T-helper 1 cell treated with Interleukin-12 subunit alpha and Interleukin-12 subunit beta and Interleukin-4 antibody, amounts not matched to agents 30 μg/mL and 1 μg/mL, for 36 hours (primary cell): ENCODE measurements at regions not wholly inside any gene's neighbourhood (a gene's known extent, or its start where the extent isn't known, plus 50 kb on each side); places are given as distances from the start of the nearest gene placed in this dataset.
"Not testable (repeated sequence)": the region's sequence is repeated elsewhere in the genome, so short reads cannot be mapped to it uniquely, and the experiment has no call there.

Experiments
- H3K27ac Mint-ChIP-seq: one replicate; pipeline ENCODE4 v1.8.0; 2021; ENCODE audit warnings: mild to moderate bottlenecking, mixed read lengths
- H3K27me3 Mint-ChIP-seq: one replicate; pipeline ENCODE4 v1.8.0; 2021; ENCODE audit warnings: low read depth, mixed read lengths
- H3K36me3 Mint-ChIP-seq: one replicate; pipeline ENCODE4 v1.8.0; 2021; ENCODE audit warnings: low read depth, mixed read lengths
- H3K4me1 Mint-ChIP-seq: one replicate; pipeline ENCODE4 v1.8.0; 2021; ENCODE audit warnings: low read depth, mixed read lengths
- H3K4me3 Mint-ChIP-seq: one replicate; pipeline ENCODE4 v1.8.0; 2021; ENCODE audit warnings: mild to moderate bottlenecking, moderate library complexity, mixed read lengths
- H3K9me3 Mint-ChIP-seq: one replicate; pipeline ENCODE4 v1.8.0; 2021; ENCODE audit warnings: mixed read lengths

DNA sequence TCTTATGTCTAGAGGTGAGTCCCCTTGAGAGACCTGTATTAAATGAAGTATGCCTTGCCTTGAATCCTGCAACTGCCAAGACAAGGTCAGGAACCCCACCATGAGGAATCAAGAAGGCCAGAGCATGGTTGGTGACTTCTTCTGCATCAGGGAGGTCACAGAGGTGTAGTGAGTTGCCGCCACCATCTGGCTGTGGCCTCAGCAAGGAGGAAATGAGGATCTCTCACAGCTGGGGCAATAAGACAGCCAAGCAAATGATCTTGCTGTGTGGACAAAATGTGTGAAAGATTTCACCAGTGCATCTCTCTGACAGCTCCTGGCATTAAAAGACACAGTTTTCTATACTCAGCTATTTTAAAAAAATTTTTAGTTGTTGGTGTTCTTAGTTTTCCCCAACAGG, 611.0 kb downstream of the DOK5 start:
- H3K4me1 Mint-ChIP-seq: no peaks in the 10 kb centered on the region
- H3K27me3 Mint-ChIP-seq: no peaks in the 10 kb centered on the region
- no peak overlapping the region for H3K4me3 Mint-ChIP-seq
- peaks cover 16% of the 10 kb centered on the region for H3K9me3 Mint-ChIP-seq
- H3K36me3 Mint-ChIP-seq: no peaks in the 10 kb centered on the region
- H3K27ac Mint-ChIP-seq: no peak overlapping the region

DNA sequence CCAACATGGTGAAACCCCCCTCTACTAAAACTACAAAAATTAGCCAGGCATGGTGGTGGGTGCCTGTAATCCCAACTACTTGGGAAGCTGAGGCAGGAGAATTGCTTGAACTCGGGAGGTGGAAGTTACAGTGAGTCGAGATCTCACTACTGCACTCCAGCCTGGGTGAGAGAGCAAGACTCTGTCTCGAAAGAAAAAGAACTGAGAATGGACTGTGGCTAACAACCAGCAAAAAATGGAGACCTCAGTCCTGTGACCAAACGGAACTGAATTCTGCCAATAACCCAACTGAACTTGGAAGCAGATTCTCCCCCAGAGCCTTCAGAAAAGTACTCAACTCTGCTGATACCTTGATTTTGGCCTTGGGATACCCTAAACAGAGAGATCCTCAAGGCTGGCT, 604.5 kb downstream of the DOK5 start:
- peaks cover 12% of the 10 kb centered on the region for H3K9me3 Mint-ChIP-seq
- H3K27ac Mint-ChIP-seq: no peak overlapping the region
- H3K4me1 Mint-ChIP-seq: no peaks in the 10 kb centered on the region
- no peak overlapping the region for H3K4me3 Mint-ChIP-seq
- H3K36me3 Mint-ChIP-seq: no peaks in the 10 kb centered on the region
- H3K27me3 Mint-ChIP-seq: no peaks in the 10 kb centered on the region

DNA sequence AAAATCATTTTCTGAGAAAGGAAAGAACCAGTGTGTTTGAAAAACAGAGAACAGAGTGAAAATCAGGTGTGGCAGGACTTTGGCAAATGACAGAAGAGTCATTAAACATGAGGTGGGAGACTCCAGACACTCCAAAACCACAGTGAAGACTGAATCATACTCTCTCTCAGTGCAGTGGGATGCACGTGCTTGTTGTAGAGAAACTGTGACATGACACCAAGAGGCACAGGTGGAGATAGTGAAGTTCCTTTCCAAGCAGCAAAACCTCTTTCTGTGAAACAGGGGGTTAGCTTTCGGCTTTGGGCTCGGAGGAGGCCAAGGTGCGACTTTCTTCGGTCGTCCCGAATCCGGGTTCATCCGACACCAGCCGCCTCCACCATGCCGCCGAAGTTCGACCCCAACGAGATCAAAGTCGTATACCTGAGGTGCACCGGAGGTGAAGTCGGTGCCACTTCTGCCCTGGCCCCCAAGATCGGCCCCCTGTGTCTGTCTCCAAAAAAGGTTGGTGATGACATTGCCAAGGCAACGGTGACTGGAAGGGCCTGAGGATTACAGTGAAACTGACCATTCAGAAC, 599.0 kb downstream of the DOK5 start:
- H3K9me3 Mint-ChIP-seq: peaks cover 20% of the 10 kb centered on the region
- not testable (repeated sequence) for H3K4me3 Mint-ChIP-seq, H3K27me3 Mint-ChIP-seq

DNA sequence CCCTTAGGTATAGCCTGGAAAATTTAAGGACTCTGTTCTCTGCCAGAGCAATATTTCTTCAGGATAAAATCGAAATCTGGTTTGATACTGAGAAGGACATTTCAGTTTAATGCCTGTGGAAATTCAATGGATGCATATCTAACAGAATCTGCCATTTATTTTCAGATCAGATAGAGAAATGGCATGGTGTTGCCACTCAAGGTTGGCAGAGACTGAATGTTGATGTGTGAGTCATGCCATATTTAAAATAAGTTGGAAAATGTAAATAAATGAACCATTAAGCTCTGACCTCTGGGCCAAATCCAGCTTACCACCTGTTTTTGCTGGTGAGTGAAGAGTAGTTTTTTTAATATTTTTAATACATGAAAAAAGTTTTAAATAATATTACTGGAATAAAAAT, 594.6 kb downstream of the DOK5 start:
- Mint-ChIP-seq H3K36me3 (no peaks in the 10 kb centered on the region), H3K4me3 (no peak overlapping the region), H3K27ac (no peak overlapping the region), H3K4me1 (no peaks in the 10 kb centered on the region), H3K27me3 (no peaks in the 10 kb centered on the region), H3K9me3 (peaks cover 36% of the 10 kb centered on the region)

More for the DNA sequence above, 599.0 kb downstream of the DOK5 start:
- not testable (repeated sequence) for H3K36me3 Mint-ChIP-seq, H3K4me1 Mint-ChIP-seq, H3K27ac Mint-ChIP-seq

DNA sequence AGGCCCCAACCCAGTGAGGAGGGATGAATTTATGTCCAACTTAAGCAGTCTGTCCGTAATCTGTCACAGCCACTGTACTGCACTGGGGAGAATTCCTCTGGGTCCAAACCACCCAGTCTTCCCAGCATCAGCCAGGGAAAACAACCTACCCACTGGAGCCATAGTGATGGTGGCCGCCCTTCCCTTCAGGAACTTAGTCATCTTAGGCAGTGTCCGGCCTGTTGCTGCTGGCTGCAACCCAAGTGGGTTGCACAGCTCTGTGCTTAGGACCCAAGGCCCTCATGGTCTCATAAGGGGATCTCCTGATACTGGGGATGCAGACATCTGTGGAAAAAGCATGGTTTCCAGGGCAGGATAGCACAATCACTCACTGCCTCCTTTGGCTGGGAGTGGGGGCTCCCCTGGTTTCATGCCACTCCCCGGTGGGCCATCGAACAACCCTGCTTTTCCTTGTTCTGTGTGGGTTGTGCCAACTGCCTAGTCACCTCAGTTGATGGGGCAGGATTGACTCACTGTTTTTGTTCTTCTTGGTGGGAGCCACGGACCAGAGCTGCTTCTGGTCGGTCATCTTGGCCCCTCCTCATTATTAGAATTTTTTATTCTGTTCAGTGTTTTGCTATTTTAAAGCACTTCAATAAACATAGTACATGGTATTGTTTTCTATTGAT, 591.9 kb downstream of the DOK5 start:
- H3K36me3 Mint-ChIP-seq: peaks cover 1% of the 10 kb centered on the region
- H3K9me3 Mint-ChIP-seq: peaks cover 41% of the 10 kb centered on the region
- no peaks in the 10 kb centered on the region for H3K4me1 Mint-ChIP-seq
- no peaks in the 10 kb centered on the region for H3K27me3 Mint-ChIP-seq
- H3K27ac Mint-ChIP-seq: no peak overlapping the region
- H3K4me3 Mint-ChIP-seq: no peak overlapping the region

DNA sequence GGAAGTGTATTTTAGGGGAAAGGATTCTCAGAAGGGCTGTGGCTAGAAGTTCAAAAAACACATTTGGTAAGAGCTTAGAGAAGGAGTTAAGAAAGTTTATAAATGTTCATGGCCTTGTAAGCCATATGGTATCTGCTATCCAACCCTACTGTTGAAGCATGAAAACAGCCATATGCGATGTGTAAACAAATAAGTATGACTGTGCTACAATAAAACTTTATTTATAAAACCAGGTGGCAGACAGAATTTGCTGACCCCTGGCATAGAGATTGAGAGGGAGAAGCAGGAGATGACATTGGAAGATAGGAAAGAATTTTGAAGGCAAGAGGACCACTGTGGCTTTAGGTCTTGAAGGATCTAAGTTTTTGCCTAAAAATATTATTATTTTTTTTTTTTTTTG, 583.5 kb downstream of the DOK5 start:
- H3K9me3 Mint-ChIP-seq: peaks cover 11% of the 10 kb centered on the region
- no peak overlapping the region for H3K27ac Mint-ChIP-seq
- no peaks in the 10 kb centered on the region for H3K4me1 Mint-ChIP-seq
- H3K27me3 Mint-ChIP-seq: no peaks in the 10 kb centered on the region
- no peaks in the 10 kb centered on the region for H3K36me3 Mint-ChIP-seq
- H3K4me3 Mint-ChIP-seq: no peak overlapping the region

DNA sequence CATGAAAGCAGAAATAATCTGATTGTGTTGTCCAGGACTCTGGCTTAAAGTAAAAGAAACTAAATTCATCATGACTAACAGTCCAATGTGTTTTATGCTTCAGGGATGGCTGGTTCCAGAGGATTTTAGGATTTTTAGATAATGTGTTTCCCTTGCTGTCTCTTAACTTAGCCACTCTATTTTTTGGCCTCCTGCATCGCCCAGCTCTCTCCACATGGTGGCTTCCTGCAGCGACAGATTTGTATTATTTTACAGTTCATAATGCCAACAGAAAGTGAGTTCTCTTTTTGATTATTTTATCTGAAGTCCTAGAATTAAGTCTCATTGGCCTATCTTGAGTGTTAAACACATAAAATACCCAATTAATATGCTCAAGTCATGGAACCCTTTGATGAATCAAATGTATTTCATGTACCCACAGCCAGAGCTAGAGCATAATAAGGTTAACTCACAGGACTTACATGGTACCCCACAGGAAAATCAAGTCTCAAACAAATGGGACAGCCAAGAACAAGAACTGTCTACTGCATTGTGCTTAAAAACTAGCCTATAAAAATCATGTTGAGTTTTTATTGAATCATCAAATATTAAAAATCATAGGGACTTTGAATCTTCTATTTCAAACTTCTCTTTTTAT, 582.5 kb downstream of the DOK5 start:
- Mint-ChIP-seq H3K4me3 (no peak overlapping the region), H3K27me3 (no peaks in the 10 kb centered on the region), H3K36me3 (no peaks in the 10 kb centered on the region), H3K4me1 (no peaks in the 10 kb centered on the region), H3K27ac (no peak overlapping the region), H3K9me3 (peaks cover 3% of the 10 kb centered on the region)

DNA sequence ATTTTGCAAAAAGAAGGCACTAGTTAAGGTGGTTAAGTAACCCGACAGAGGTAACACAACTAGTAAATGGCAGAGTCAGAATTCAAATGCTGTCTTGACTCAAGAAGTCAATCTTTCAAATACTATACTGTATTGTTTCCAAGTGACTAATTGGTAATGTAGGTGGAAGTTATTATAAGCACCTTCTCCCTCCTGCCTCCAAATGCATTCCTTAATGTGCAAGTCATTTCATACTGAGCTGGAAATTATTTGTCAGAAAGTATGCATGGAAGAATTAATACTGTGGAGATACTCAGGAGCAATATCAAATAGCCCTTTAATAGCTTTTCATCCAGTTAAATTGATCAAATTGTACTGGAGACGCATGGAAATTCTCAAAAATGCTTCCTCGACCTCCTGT, 579.1 kb downstream of the DOK5 start:
- H3K36me3 Mint-ChIP-seq: no peaks in the 10 kb centered on the region
- H3K27me3 Mint-ChIP-seq: no peaks in the 10 kb centered on the region

DNA sequence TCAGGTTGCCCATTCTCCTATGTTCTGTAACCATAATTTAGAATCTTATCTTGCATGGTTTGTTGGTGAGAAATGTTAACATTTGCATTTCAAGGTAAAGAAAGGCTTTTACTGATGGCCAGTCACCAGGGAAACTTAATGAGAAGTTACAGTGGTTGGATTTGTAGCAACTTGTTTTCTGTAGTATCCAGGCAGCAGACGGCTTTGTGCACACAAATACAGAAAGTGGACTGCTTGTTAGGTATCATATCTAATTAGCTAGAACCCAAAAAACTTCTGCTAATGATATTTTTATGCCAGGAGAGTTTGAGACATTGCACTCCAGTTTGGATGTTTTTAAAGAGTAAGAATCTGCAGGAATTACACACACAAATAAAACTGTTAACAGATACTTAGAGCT, 578.0 kb downstream of the DOK5 start:
- Mint-ChIP-seq H3K4me3 (no peak overlapping the region), H3K36me3 (no peaks in the 10 kb centered on the region), H3K9me3 (peaks cover 7% of the 10 kb centered on the region), H3K4me1 (no peaks in the 10 kb centered on the region), H3K27me3 (no peaks in the 10 kb centered on the region), H3K27ac (no peak overlapping the region)

More for the DNA sequence above, 579.1 kb downstream of the DOK5 start:
- Mint-ChIP-seq H3K9me3 (peaks cover 7% of the 10 kb centered on the region), H3K4me3 (no peak overlapping the region), H3K4me1 (no peaks in the 10 kb centered on the region), H3K27ac (no peak overlapping the region)

DNA sequence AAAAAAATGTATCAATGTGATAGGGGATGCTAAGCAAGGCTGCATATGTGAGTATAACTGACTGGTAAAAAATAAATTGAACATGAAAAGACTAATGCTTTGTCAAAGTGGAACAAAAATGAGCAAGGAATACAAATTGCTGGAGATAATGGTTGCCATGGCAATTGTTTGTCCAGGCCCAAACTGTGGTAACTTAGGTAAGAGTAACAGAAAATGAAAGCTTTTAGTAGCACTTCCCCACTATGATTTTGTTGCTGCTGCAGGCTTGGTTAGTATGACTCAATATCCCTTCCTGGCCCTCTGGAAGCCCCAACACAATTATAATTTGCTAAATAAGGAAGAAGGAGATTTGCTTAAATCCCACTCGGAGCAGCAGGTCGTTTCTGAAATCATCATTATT, 577.1 kb downstream of the DOK5 start:
- no peaks in the 10 kb centered on the region for H3K4me1 Mint-ChIP-seq

DNA sequence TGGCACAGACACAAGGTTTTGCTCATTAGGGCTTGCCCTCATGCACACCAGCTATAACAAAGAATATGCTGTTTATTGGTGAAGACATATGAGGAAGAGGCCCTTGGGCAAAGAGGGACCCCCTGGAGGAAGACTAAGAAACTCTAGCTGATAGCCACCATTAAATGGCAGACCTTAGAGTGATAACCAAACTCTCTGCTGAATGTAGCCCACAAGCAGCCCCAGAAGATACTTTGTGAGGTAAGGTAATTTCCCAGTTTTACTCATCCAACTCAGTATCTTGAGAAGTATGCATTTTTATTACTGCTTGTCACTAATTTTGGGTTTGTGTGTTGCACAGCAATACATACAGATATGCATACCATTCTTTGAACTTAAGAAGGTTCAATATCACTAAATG, 563.3 kb downstream of the DOK5 start:
- Mint-ChIP-seq H3K36me3 (no peaks in the 10 kb centered on the region), H3K9me3 (peaks cover 28% of the 10 kb centered on the region), H3K4me3 (no peak overlapping the region), H3K4me1 (no peaks in the 10 kb centered on the region), H3K27me3 (no peaks in the 10 kb centered on the region), H3K27ac (no peak overlapping the region)

More for the DNA sequence above, 577.1 kb downstream of the DOK5 start:
- Mint-ChIP-seq H3K9me3 (peaks cover 7% of the 10 kb centered on the region), H3K27ac (no peak overlapping the region), H3K4me3 (no peak overlapping the region), H3K27me3 (no peaks in the 10 kb centered on the region), H3K36me3 (no peaks in the 10 kb centered on the region)

DNA sequence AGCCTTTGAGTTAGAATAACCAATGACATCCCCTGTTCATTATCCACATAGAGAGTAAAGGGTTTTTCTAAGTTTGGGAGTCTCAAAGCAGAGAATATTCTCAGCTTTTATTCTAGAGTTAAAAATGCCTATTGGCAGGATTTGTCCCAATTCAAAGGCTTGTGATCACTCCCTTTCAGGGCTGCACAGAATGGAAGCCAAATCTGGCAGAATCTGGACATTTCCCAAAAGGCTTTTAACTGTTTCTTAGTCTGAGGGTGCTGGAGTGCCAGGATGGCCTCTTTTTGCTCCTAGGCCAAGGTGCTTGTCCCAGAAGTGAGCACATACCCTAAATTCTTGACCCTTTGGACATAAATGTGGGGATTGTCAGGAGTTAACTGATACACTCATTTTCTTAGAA, 556.6 kb downstream of the DOK5 start:
- H3K27ac Mint-ChIP-seq: no peak overlapping the region
- peaks cover 17% of the 10 kb centered on the region for H3K9me3 Mint-ChIP-seq
- no peaks in the 10 kb centered on the region for H3K36me3 Mint-ChIP-seq
- H3K27me3 Mint-ChIP-seq: no peaks in the 10 kb centered on the region
- H3K4me3 Mint-ChIP-seq: no peak overlapping the region
- H3K4me1 Mint-ChIP-seq: no peaks in the 10 kb centered on the region

DNA sequence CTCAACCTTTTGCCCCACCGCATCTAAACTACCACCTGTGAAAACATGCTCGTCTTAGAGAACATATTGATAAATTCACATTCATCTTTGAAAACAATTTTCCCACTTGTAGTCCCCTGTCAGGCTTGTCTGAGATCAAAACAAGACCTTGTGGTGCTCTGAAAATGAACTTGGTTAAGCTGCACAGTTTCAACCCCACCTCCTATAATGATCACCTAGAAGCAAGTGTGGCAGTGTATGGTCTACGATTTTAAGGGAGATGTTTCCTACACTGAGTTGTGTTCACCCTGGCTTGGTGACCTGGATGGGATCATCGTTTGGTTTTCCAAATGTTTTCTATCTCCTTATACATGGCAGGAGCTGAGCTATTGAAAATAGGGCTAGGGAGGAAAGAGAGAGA, 539.4 kb downstream of the DOK5 start:
- Mint-ChIP-seq H3K27me3 (no peaks in the 10 kb centered on the region), H3K27ac (no peak overlapping the region), H3K4me1 (no peaks in the 10 kb centered on the region), H3K36me3 (no peaks in the 10 kb centered on the region), H3K9me3 (peaks cover 7% of the 10 kb centered on the region), H3K4me3 (no peak overlapping the region)

DNA sequence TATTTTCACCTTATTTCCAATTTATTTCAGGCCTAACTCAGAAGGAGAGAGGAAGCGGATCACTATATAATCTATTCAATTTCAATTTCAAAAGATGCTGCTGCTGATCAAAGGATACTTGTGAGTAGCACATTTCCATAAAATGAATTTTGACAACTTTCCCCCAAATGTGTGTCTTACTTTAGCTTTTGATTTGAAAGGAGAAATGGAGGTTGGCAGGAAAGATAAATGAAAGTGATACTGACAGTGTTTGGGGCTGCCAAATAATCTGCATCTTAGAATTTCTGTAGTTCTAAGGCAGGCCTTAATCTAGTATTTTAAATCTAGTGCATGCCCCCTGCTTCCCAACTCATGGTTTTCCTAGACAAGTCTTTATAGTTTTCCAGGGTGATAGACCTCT, 535.4 kb downstream of the DOK5 start:
- Mint-ChIP-seq H3K9me3 (peaks cover 7% of the 10 kb centered on the region), H3K27ac (no peak overlapping the region), H3K4me1 (no peaks in the 10 kb centered on the region), H3K36me3 (no peaks in the 10 kb centered on the region), H3K4me3 (no peak overlapping the region), H3K27me3 (no peaks in the 10 kb centered on the region)

DNA sequence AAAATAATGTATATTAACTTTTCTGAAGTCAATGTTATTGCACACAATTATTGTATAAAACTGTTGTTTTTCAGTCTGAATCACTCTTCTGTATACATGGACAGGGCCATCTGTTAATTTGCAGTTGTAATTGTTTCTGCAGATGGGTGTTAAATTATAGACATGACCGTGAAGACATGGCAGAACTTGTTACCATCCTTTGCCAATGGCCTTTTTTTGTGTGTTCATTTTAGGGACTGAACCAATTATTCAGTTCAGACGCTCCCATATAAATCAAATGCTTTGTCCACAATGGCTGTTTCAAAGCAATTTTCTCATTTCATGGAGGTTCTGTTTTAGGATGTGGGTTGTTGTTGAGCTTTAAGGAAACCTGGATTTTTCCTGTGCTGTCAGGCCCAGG, 533.7 kb downstream of the DOK5 start:
- H3K27ac Mint-ChIP-seq: no peak overlapping the region
- peaks cover 7% of the 10 kb centered on the region for H3K9me3 Mint-ChIP-seq
- H3K36me3 Mint-ChIP-seq: no peaks in the 10 kb centered on the region
- no peaks in the 10 kb centered on the region for H3K27me3 Mint-ChIP-seq
- H3K4me1 Mint-ChIP-seq: no peaks in the 10 kb centered on the region
- no peak overlapping the region for H3K4me3 Mint-ChIP-seq
